ENCODE measurements at regions not wholly inside any gene's neighbourhood (a gene's known extent, or its start where the extent isn't known, plus 50 kb on each side); places are given as distances from the start of the nearest gene placed in this dataset.

- no peak overlapping the region for H3K4me2 ChIP-seq
- H3K27ac Mint-ChIP-seq = no peak overlapping the region
- H3K4me3 Mint-ChIP-seq = no peak overlapping the region
- no peak overlapping the region for H3K27ac ChIP-seq
- peaks cover 2% of the 10 kb centered on the region for H3K9me3 Mint-ChIP-seq
- H3K79me2 ChIP-seq (ENCODE audit: low read depth) = no peaks in the 10 kb centered on the region
- H3K4me1 Mint-ChIP-seq = no peaks in the 10 kb centered on the region
- H4K20me1 ChIP-seq (ENCODE audit: low read depth) = no peaks in the 10 kb centered on the region
- no peaks in the 10 kb centered on the region for H3F3A ChIP-seq (ENCODE audit: low read depth)
- H3K9ac ChIP-seq = no peak overlapping the region
- peaks cover 3% of the 10 kb centered on the region for H3K27me3 Mint-ChIP-seq (ENCODE audit: insufficient read depth, low read depth)
- no peak overlapping the region for H2AFZ ChIP-seq (replicated peaks)
- no peaks in the 10 kb centered on the region for H3K27me3 ChIP-seq
- H3K4me1 ChIP-seq = no peaks in the 10 kb centered on the region
- no peak overlapping the region for H3K4me3 ChIP-seq
- H3K36me3 ChIP-seq = no peaks in the 10 kb centered on the region
- no peak for TF ChIP-seq EZH2 (IDR thresholded peaks at IDR 0.05)
- no peak for TF ChIP-seq CTCF (IDR thresholded peaks at IDR 0.05)
- no peak for TF ChIP-seq EZH2phosphoT487 (IDR thresholded peaks at IDR 0.05)
- H3K9me3 ChIP-seq (ENCODE audit: low read depth) = no peaks in the 10 kb centered on the region
- DNase-seq (ENCODE audit: low spot score) = no peak
- H3K36me3 Mint-ChIP-seq = no peaks in the 10 kb centered on the region
These were observed 2480.2 kb downstream of the PCDH7 start for GRCh38 chr4:33200377-33200776.

- Mint-ChIP-seq H3K9me3 (no peaks in the 10 kb centered on the region), H3K27ac (no peak overlapping the region), H3K4me1 (no peaks in the 10 kb centered on the region), H3K36me3 (no peaks in the 10 kb centered on the region), H3K27me3 (ENCODE audit: insufficient read depth, low read depth) (no peaks in the 10 kb centered on the region), H3K4me3 (no peak overlapping the region)
- Histone ChIP-seq H3K27ac (no peak overlapping the region), H3K4me2 (no peak overlapping the region), H4K20me1 (ENCODE audit: low read depth) (no peaks in the 10 kb centered on the region), H3K4me3 (no peak overlapping the region), H3K9ac (no peak overlapping the region), H3K4me1 (no peaks in the 10 kb centered on the region), H2AFZ (replicated peaks) (no peak overlapping the region), H3F3A (ENCODE audit: low read depth) (no peaks in the 10 kb centered on the region), H3K36me3 (no peaks in the 10 kb centered on the region), H3K27me3 (no peaks in the 10 kb centered on the region), H3K79me2 (ENCODE audit: low read depth) (no peaks in the 10 kb centered on the region), H3K9me3 (ENCODE audit: low read depth) (no peaks in the 10 kb centered on the region)
- TF ChIP-seq EZH2 (IDR thresholded peaks at IDR 0.05) = no peak
- TF ChIP-seq EZH2phosphoT487 (IDR thresholded peaks at IDR 0.05) = no peak
- no peak for TF ChIP-seq CTCF (IDR thresholded peaks at IDR 0.05)
- no peak for DNase-seq (ENCODE audit: low spot score)
These were observed 2498.1 kb downstream of the PCDH7 start for GRCh38 chr4:33218238-33218637.

- Histone ChIP-seq H3K9ac (no peak overlapping the region), H3K27ac (no peak overlapping the region), H3K4me3 (no peak overlapping the region), H3K4me2 (no peak overlapping the region), H3K4me1 (no peaks in the 10 kb centered on the region), H3K36me3 (no peaks in the 10 kb centered on the region), H2AFZ (replicated peaks) (no peak overlapping the region), H3K9me3 (ENCODE audit: low read depth) (no peaks in the 10 kb centered on the region), H3F3A (ENCODE audit: low read depth) (no peaks in the 10 kb centered on the region), H3K27me3 (no peaks in the 10 kb centered on the region), H4K20me1 (ENCODE audit: low read depth) (no peaks in the 10 kb centered on the region), H3K79me2 (ENCODE audit: low read depth) (no peaks in the 10 kb centered on the region)
- no peaks in the 10 kb centered on the region for H3K4me1 Mint-ChIP-seq
- no peaks in the 10 kb centered on the region for H3K36me3 Mint-ChIP-seq
- DNase-seq (ENCODE audit: low spot score) = no peak
- TF ChIP-seq EZH2 (IDR thresholded peaks at IDR 0.05) (no peak), EZH2phosphoT487 (IDR thresholded peaks at IDR 0.05) (no peak), CTCF (IDR thresholded peaks at IDR 0.05) (no peak)
- no peaks in the 10 kb centered on the region for H3K27me3 Mint-ChIP-seq (ENCODE audit: insufficient read depth, low read depth)
- no peak overlapping the region for H3K27ac Mint-ChIP-seq
- H3K4me3 Mint-ChIP-seq = no peak overlapping the region
- no peaks in the 10 kb centered on the region for H3K9me3 Mint-ChIP-seq
These were observed 2506.0 kb downstream of the PCDH7 start for GRCh38 chr4:33226133-33226532.

- Histone ChIP-seq H3K4me2 (no peak overlapping the region), H3F3A (ENCODE audit: low read depth) (no peaks in the 10 kb centered on the region), H3K4me3 (no peak overlapping the region), H3K9me3 (ENCODE audit: low read depth) (no peaks in the 10 kb centered on the region), H4K20me1 (ENCODE audit: low read depth) (no peaks in the 10 kb centered on the region), H3K4me1 (no peaks in the 10 kb centered on the region), H3K27me3 (no peaks in the 10 kb centered on the region), H2AFZ (replicated peaks) (no peak overlapping the region), H3K9ac (no peak overlapping the region), H3K27ac (no peak overlapping the region), H3K36me3 (no peaks in the 10 kb centered on the region), H3K79me2 (ENCODE audit: low read depth) (no peaks in the 10 kb centered on the region)
- TF ChIP-seq CTCF (IDR thresholded peaks at IDR 0.05) = no peak
- no peak for TF ChIP-seq EZH2phosphoT487 (IDR thresholded peaks at IDR 0.05)
- TF ChIP-seq EZH2 (IDR thresholded peaks at IDR 0.05) = no peak
- H3K9me3 Mint-ChIP-seq = no peaks in the 10 kb centered on the region
- H3K36me3 Mint-ChIP-seq = no peaks in the 10 kb centered on the region
- H3K27me3 Mint-ChIP-seq (ENCODE audit: insufficient read depth, low read depth) = no peaks in the 10 kb centered on the region
- H3K4me1 Mint-ChIP-seq = no peaks in the 10 kb centered on the region
- H3K4me3 Mint-ChIP-seq = no peak overlapping the region
- DNase-seq (ENCODE audit: low spot score) = no peak
- H3K27ac Mint-ChIP-seq = no peak overlapping the region
These were observed 2506.6 kb downstream of the PCDH7 start for GRCh38 chr4:33226783-33227182.

All from neural progenitor cell (in vitro differentiated cells).